Activated CD8-positive, alpha-beta memory T cell treated with anti-CD3 and anti-CD28 coated beads for 24 hours (primary cell): ENCODE measurements at regions not wholly inside any gene's neighbourhood (a gene's known extent, or its start where the extent isn't known, plus 50 kb on each side); places are given as distances from the start of the nearest gene placed in this dataset.
"Not testable (repeated sequence)": the region's sequence is repeated elsewhere in the genome, so short reads cannot be mapped to it uniquely, and the experiment has no call there.

ENCODE experiments used
- DNase-seq: peaks from one replicate; pipeline ENCODE4 v3.0.0-alpha.2; 2020

DNA sequence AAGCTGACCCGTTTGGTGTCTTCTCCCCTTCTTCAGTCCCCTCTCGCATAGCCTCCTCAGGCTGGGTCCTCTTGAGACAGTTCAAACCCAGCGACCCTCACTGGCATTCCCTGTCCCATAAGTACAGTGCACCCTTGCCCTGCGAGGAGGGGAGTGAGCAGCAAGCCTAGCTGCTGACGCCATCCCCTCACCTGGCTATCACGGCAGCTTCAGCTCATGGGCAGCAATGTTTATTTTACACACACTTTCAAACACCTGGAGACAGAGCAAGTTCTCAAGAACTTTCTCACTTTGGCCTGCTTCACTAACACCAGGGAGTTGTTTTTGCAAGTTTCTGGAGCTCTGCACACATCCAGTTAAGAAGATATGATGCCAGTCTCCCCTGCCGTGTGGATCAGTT is 189.6 kb upstream of the E2F8 start:
- DNase-seq = no peak

DNA sequence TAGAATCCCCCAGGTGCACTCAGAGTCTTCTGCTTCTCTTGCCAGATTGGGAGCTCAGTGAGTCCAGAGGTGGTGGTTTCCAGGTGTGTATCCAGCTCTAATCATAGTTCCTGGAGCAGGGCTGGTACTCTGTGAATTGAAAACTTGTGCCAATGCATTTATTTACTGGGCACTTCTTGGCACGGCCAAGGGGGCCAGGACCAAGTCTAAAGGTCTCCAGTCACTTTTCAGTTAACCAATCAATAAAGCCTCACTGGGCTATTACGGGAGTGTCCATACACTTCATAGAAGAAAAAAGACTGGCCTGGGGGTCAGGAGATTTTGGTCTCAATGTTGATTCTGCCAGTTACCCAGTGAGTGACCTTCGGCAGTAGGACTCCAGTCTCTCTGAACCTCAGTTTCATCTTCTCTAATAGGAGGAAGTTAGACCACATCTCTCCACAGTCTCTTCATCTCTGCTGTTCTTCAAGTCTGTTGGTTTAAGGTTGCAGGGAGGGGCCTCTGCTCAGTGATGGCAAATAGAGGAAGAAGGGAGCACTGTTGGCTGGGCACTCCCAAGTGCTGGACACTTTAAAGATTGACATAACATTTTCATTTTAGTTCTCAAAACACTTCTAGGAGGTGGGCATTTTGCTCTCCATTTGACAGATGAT is 188.5 kb upstream of the E2F8 start:
- no peak for DNase-seq

DNA sequence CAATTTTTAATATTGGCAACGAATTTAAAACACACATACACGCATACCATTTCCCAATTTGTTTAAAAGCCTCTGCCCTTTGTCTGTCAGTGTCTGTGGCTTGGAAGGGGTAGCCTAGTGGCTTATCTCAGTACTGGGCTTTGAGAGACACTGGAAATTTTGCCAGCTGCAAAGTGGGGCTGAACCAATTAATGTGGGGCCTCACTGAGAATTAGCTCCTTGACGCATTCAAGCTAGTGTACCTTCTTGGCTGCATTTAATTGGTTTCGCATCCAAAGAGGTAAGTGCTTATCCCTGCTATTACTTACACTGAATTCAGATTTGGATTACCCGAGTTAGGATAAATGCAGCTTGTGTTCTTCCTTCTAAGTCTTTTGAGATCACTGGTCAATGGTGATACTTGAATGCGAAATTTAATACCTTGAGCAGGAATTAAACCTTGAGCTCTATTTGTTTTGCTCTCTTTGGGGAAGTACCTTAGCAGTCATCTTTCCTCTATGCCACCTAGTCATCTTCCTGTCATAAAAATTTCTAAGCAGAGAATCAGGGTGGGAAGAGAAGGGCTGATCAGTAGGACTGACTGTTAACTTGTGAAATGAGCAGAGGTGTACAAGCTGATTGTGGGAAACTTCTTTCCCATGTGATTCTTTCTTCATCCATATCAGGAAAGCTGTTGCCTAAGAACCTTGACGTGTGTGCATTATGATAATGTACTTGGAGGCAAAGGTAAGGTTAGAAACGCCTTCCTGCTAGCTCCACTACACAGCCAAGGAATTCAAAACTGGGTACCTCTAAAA is 187.7 kb upstream of the E2F8 start:
- DNase-seq = no peak

GRCh38 chr11:19426756-19427403 is 186.1 kb upstream of the E2F8 start:
- no peak for DNase-seq

GRCh38 chr11:19426011-19426755 is 185.4 kb upstream of the E2F8 start:
- no peak for DNase-seq

- DNase-seq = no peak
Observed at GRCh38 chr11:19422276-19422675, 181.5 kb upstream of the E2F8 start.

GRCh38 chr11:19420868-19421533 is 180.3 kb upstream of the E2F8 start:
- DNase-seq = no peak

GRCh38 chr11:19419808-19420207 is 179.1 kb upstream of the E2F8 start:
- DNase-seq = no peak

GRCh38 chr11:19419021-19419750 is 178.4 kb upstream of the E2F8 start:
- no peak for DNase-seq

- no peak for DNase-seq
Observed at GRCh38 chr11:19418221-19418620, 177.5 kb upstream of the E2F8 start.

DNA sequence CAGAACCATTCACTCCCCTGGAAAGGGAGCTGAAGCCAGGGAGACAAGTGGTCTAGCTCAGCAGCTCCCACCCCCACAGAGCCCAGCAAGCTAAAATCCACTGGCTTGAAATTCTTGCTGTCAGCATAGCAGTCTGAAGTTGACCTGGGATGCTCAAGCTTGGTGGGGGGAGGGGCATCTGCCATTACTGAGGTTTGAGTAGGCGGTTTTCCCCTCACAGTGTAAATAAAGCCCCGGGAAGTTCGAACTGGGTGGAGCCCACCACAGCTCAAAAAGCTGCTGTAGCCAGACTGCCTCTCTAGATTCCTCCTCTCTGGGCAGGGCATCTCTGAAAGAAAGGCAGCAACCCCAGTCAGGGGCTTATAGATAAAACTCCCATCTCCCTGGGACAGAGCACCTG is 171.3 kb upstream of the E2F8 start:
- DNase-seq = not testable (repeated sequence)

DNA sequence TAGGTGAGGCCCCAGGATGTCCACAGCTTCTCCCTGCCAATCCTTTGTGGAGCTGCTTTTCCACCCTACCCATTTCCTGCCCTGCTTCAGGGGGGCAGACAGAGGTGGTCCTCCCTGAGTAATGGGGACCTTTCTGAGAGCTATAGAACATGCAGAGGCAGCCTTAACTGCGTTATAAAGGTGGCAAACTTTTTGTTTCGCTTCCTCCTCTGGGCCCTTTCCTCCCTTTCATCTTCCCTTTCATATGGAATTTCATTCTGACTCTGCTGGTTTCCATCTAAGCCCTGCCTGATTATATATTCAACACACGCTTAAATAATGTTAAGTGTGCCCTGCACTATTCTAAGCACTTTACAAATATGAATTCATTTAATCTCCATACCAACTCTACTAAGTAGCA is 169.3 kb upstream of the E2F8 start:
- no peak for DNase-seq

GRCh38 chr11:19409307-19409706 is 168.6 kb upstream of the E2F8 start:
- DNase-seq = no peak

DNA sequence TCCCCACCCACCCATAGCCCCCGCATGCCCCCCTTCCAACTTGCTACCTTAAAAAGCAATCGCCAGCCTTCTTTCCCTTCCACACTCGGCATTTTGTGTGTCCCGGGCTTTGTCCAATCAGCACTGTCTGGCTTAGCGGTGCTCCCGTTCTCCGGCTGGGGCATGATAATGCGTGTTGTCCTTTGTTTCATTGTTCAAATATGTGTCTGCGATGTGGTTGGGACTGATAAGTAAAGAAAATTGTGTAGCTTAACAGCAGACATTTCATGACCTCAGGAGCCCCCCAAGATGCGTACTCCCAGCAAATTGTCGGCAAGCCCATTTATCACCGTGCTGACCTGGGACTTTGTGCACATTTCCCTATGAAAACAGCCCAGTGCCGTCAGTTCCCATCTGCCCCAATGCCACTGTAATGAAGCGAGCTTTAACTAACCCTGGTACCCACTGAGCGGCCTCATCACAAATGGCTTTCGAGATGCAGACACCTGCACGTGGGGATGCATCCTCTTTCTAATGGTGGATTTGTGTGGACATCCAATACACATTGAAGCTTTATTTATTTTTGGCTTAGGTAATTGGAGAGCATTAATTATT is 167.0 kb upstream of the E2F8 start:
- no peak for DNase-seq

DNA sequence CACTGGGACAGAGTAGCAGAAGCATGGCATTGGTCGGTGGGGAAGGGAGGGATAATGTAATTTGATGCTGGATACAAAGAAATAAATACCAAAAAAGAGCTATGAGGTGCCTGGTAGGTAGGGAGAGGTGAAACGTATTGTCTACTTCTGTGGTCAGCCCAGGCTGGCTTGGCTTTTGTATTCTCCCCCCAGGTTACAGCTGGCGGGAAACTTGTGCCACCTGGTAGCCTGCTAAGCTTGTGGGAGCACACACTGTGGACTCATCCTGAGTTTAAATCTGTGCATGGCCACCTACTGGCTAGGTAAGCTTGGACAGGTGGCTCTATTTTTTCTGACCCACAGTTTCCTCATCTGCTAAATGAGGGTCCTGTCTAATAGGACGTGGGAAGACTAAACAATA is 165.2 kb upstream of the E2F8 start:
- no peak for DNase-seq

DNA sequence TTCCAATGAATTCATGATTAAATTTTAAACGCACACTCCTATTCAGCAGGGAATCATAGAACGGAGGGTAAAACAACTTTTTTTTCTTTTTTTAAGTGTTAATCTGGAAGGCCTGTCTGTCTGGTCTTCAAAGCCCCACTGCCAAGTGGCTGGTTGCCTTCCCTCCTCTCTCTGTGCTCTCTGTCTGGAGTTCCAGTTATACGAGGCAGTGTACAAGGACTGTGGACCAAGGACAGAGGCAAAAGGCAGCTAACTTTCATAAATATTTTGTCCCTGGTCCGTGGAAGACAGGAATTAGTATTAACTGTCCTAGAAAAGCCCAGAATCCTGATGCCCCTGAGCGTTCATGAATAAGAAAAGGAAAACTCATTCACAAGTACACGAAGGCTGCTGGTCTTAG is 164.0 kb upstream of the E2F8 start:
- no peak for DNase-seq

- no peak for DNase-seq
Observed at GRCh38 chr11:19403196-19403895, 162.6 kb upstream of the E2F8 start.

- no peak for DNase-seq
Observed at GRCh38 chr11:19400296-19400695, 159.6 kb upstream of the E2F8 start.

DNA sequence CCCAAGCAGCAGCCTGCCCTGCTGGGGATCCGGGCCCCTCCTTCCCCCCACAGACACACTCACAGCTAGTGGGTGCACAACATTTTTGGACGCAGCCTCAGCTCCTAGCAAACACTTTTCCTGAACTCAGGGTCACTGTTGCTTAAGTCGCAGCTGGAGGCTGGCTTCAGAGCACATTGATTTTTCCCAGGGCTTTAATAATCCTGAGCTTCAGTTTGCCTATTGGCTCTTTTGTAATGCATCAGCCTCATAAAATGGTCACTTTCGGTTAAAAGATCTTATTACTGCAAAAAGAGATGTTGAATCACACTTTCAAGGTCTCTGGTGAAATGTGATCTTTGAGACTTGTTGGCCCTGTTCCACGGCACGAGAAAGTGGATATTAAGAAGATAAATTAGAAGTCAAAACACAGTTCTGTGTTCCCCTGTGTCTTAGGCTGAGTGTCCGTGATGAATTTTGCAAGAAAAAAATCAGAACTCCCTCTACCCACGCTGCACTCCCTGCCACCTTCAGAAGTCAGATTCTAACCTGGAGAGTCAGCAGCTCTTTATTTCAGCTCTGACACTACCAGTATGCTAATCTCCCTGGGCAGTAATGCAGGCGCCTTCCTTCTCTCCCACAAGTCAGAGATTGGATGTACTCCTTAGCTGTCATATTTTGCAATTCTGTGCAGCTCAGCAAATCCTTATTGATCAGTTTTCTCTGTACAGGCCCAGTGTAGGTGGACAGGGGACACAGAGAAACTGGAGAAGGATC is 158.2 kb upstream of the E2F8 start:
- DNase-seq = no peak

DNA sequence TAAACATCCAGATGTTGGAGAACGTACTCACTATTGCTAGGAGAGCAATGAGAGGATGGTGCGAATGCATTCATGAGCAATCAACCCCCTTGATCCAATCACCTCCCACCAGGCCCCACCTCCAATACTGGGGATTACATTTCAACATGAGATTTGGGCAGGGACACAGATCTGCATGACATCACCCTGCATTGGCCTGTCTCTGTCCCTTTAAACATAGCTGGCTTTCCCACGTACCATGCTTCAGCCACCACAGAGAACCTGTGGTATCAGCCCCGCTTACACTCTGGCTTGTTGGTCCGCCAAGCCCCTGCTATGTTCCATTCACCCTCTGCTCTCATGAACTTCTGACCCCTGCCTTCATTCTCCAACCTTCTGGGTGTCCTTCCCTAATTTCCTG is 157.5 kb upstream of the E2F8 start:
- no peak for DNase-seq
